Tibial nerve (tissue), 4 donors: ENCODE measurements at regions not wholly inside any gene's neighbourhood (a gene's known extent, or its start where the extent isn't known, plus 50 kb on each side); places are given as distances from the start of the nearest gene placed in this dataset.

Experiments
- CTCF ChIP-seq, 5 experiments: fragments of 200-600 bp in 3 of 5; fragments of 450-650 bp in 2 of 5; sonication (generic) in 3 of 5; IDR thresholded peaks; one replicate each; pipeline ENCODE4 v1.5.1; 2016 to 2019; ENCODE audit warnings: antibody characterized with exemption in 5 of 5, mild to moderate bottlenecking in 3 of 5, moderate library complexity in 2 of 5
- EP300 ChIP-seq, 2 donors: sonication (generic); formaldehyde crosslinking; IDR thresholded peaks; one replicate each; pipeline ENCODE4 v1.6.1; 2017; ENCODE audit warnings: antibody characterized with exemption in 2 of 2, mild to moderate bottlenecking in 1 of 2
- POLR2A ChIP-seq, 2 donors: fragments of 450-650 bp; IDR thresholded peaks; one replicate each; pipeline ENCODE4 v1.6.1; 2017; ENCODE audit warnings: antibody characterized with exemption in 2 of 2, mild to moderate bottlenecking in 2 of 2, moderate library complexity in 2 of 2

- TF ChIP-seq POLR2A (IDR thresholded peaks at IDR 0.05): no peak
- no peak for TF ChIP-seq CTCF (IDR thresholded peaks at IDR 0.05)
- no peak for TF ChIP-seq EP300 (IDR thresholded peaks at IDR 0.05)
Observed at GRCh38 chr1:199152676-199153075, 513.8 kb downstream of the PTPRC start.
